Subcutaneous abdominal adipose tissue (tissue), 5 donors: ENCODE measurements at regions not wholly inside any gene's neighbourhood (a gene's known extent, or its start where the extent isn't known, plus 50 kb on each side); places are given as distances from the start of the nearest gene placed in this dataset.

Source experiments
- H3K27ac ChIP-seq: one replicate; pipeline ENCODE4 v1.7.0; 2013; ENCODE audit warnings: low read depth, mild to moderate bottlenecking, inconsistent platforms, low read length, moderate library complexity
- H3K27me3 ChIP-seq, 5 donors: one replicate each; pipeline ENCODE4 v1.7.0; 2013; ENCODE audit warnings: low read length in 5 of 5, inconsistent platforms in 1 of 5; ENCODE audit not compliant: control insufficient read depth in 5 of 5, insufficient read depth in 4 of 5
- H3K36me3 ChIP-seq, 5 donors: one replicate each; pipeline ENCODE4 v1.7.0; 2013; ENCODE audit warnings: low read length in 5 of 5; ENCODE audit not compliant: control insufficient read depth in 5 of 5, insufficient read depth in 5 of 5
- H3K4me1 ChIP-seq, 5 donors: one replicate each; pipeline ENCODE4 v1.7.0; 2013; ENCODE audit warnings: low read length in 5 of 5, mild to moderate bottlenecking in 3 of 5, moderate library complexity in 1 of 5; ENCODE audit not compliant: control insufficient read depth in 5 of 5, insufficient read depth in 5 of 5
- H3K4me3 ChIP-seq, 5 donors: one replicate each; pipeline ENCODE4 v1.7.0; 2013; ENCODE audit warnings: low read length in 5 of 5, low read depth in 1 of 5
- H3K9ac ChIP-seq, 5 donors: one replicate each; pipeline ENCODE4 v1.7.0; 2013; ENCODE audit warnings: low read length in 5 of 5, mild to moderate bottlenecking in 4 of 5, moderate library complexity in 3 of 5
- H3K9me3 ChIP-seq, 5 donors: one replicate each; pipeline ENCODE4 v1.7.0; 2013; ENCODE audit warnings: low read length in 5 of 5; ENCODE audit not compliant: control insufficient read depth in 5 of 5
- donor health status: healthy.
- donor health status: healthy.
- donor health status: healthy.
- donor health status: healthy.
- donor health status: healthy.

DNA sequence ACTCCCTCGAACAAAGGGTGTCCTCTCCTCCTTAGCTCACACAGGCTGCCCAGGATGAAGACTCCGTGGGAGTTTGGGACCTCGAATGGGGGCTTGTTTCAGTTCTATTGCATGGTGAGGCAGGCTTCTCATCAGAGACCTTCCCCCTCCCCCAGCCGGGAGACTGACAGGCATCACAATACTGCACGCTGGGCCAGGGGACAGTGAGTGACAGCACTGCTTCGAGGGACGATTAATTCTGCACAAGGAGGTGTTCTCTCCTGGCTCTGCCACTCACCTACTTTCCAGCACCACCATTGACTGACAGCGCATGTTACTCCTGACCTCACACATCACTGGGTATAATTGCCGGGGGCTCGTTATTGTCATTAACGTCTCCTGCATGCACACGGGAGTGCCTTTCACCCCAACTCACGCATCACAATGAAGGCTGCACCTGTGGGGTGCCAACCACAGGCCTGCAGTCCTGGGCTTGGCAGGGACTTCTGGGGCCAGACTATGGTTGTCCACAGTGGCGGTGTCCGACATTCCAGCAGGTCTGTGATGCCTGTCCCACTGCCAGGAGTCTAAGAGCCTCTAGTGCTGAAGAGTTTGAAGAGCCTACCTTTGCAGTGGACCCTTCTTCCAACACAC, 412.2 kb upstream of the TSHZ3 start:
- Histone ChIP-seq H3K4me3 (no peak overlapping the region), H3K27ac (no peak overlapping the region), H3K36me3 (no peaks in the 10 kb centered on the region), H3K9me3 (peaks cover 0 to 5% (median 2%) of the 10 kb centered on the region in 5 donors), H3K27me3 (peaks cover 0 to 5% (median 0%) of the 10 kb centered on the region in 5 donors), H3K9ac (no peak overlapping the region), H3K4me1 (no peaks in the 10 kb centered on the region)

DNA sequence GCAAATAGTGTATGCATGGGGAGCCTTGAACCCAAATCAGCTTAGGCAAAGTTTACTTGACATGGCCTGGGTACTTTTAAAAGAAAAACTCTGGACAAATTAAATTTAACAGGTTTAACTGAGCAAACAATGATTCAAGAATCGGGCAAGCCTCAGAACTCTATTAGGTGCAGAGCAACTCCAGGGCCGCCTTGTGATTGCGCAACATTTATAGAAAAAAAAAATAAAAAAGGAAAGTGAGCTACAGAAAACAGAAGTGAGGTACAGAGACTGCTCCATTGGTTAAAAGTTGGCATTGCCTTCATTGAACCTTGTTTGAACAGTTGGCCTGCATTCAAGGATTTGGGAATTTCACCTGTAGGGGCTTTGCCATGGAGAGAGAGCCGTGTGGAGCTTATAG, 421.0 kb upstream of the TSHZ3 start:
- Histone ChIP-seq H3K36me3 (no peaks in the 10 kb centered on the region), H3K9ac (no peak overlapping the region), H3K27me3 (no peaks in the 10 kb centered on the region), H3K4me3 (no peak overlapping the region), H3K9me3 (peaks cover 0 to 3% (median 0%) of the 10 kb centered on the region in 5 donors), H3K4me1 (no peaks in the 10 kb centered on the region), H3K27ac (no peak overlapping the region)

DNA sequence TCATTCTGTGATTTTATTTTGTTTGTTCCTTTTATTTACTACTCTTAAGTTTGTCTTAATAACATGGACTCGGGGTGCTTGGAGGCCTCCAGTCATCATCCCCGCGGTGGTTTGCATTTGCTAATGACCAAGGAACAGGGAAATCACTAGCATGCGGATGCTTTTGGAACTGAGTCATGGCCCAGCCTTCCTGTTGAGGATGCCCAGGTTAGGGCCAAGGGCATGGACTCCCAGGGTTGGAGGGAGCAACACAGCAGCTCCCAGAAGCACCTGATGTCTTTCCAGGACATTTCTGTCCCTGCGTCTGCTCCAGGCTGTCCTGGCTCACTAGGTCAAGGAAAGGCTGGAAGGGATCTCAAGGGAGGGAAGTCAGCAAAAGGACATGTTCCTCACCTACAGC, 423.7 kb upstream of the TSHZ3 start:
- H3K27ac ChIP-seq, result no peak overlapping the region
- no peak overlapping the region for H3K4me3 ChIP-seq
- no peaks in the 10 kb centered on the region for H3K36me3 ChIP-seq
- H3K27me3 ChIP-seq, result no peaks in the 10 kb centered on the region
- H3K9ac ChIP-seq, result no peak overlapping the region
- no peaks in the 10 kb centered on the region for H3K9me3 ChIP-seq
- H3K4me1 ChIP-seq, result no peaks in the 10 kb centered on the region

DNA sequence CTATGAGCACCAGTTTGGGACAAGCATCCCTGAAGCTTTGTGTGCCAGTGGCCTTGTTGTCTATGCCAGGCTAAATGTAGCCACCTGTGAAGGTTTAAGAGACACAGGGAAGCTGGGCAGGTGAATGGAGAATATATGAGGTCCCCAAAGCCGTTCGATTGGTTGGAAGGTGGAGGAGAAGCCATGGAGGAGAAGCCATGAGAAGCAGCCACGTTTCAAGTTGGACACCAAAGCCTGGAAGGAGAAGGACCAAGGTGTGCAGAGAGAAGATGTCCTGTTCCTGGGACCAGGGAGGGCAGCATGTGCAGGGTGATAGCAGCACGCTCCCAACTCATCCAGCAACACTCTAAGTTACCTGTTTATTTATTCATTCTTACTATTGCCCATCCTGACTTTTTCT, 432.3 kb upstream of the TSHZ3 start:
- no peaks in the 10 kb centered on the region for H3K9me3 ChIP-seq
- no peak overlapping the region for H3K4me3 ChIP-seq
- no peaks in the 10 kb centered on the region for H3K27me3 ChIP-seq
- no peaks in the 10 kb centered on the region for H3K36me3 ChIP-seq
- H3K4me1 ChIP-seq, result no peaks in the 10 kb centered on the region
- H3K27ac ChIP-seq, result no peak overlapping the region
- no peak overlapping the region for H3K9ac ChIP-seq

DNA sequence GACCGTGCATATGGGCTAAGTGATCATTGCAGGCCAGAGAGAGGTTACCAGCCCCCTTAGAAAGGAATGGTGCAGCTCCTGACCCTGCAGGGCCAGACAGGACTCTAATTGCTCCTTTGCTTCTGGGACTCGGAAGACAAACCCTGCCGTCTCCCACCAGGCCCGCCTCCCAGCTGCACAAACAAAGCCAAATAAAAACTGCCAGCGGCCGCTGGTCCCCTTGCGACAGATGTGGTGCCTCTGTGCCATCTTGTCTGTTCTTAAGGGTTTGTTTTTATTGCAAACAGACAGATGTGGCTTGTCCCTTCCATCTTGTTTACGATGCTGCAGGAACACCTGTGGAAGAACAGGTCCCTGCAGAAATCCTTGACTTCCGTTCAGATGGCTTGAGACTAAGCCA, 434.4 kb upstream of the TSHZ3 start:
- Histone ChIP-seq H3K4me3 (no peak overlapping the region), H3K36me3 (no peaks in the 10 kb centered on the region), H3K4me1 (no peaks in the 10 kb centered on the region), H3K9ac (no peak overlapping the region), H3K9me3 (no peaks in the 10 kb centered on the region), H3K27me3 (no peaks in the 10 kb centered on the region), H3K27ac (no peak overlapping the region)

DNA sequence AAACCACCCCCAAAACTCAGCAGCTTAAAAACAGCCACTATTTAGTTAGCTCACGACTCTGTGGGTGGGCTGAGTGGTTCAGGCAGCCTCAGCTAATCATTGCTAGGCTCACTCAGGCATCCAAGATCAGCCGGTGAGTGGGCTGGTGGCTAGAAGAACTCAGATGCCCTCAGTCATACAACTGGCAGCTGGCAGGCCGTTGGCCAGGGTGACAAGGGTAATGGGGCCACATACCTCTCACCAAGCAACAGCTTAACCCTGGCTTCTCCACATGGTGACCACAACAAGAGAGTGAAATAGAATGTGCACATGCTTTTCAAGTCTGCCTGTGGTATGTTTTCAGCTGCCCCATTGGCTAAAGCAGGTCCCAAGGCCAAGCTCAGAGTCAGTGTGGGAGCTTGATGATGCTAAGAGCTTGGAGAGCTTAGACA, 435.4 kb upstream of the TSHZ3 start:
- Histone ChIP-seq H3K36me3 (no peaks in the 10 kb centered on the region), H3K27me3 (no peaks in the 10 kb centered on the region), H3K9ac (no peak overlapping the region), H3K4me3 (no peak overlapping the region), H3K4me1 (no peaks in the 10 kb centered on the region), H3K9me3 (no peaks in the 10 kb centered on the region), H3K27ac (no peak overlapping the region)

DNA sequence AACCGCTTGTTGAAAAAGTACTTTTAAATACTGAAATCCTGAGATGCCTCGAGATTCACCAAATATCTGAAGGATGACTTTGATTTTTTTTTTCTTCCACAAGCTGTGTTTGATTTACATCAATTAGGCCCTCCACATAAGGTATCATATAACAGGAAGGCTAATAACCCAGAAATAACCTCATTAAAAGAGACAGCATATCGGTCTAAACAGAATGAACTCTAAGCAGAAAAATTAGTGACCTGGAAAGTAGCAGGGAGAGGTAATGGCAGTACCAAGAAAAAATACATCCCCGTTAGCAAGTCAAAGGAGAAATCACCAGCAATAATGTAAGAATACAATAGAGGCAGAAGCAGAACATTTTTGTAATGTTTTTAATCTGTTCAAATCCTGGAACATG, 452.4 kb upstream of the TSHZ3 start:
- no peak overlapping the region for H3K4me3 ChIP-seq
- H3K9me3 ChIP-seq, result peaks cover 0 to 4% (median 0%) of the 10 kb centered on the region in 5 donors
- H3K36me3 ChIP-seq, result no peaks in the 10 kb centered on the region
- H3K27ac ChIP-seq, result no peak overlapping the region
- H3K27me3 ChIP-seq, result peaks cover 0 to 3% (median 0%) of the 10 kb centered on the region in 5 donors
- no peak overlapping the region for H3K9ac ChIP-seq
- no peaks in the 10 kb centered on the region for H3K4me1 ChIP-seq

DNA sequence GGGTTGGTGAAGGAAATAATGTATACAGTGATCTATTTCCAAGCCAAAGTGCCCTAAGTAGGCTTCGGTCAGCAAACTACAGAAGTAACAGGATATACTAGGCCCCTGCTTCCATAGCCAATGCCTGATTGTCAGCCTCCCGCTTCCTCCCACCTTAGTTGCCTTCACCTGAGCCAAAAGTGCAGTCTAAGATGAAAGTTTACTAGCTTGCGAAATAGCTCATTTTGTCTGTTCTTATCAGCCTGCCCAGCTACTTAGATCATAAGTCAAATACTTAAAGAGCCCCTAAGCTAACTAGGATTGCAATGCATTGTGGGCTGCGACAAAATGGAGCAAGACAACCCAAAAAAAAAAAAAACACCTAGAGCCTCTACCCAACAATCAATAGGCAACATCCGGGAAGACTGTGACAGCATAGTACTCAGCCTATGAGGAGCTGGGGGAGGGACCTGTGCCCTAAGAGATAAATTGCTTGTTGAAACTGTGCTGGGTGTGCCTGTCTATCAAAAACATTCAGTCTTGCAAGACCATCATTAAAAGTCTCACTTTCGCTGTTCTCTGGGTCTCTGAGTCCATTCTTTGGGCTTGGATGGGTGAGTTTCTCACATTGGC, 454.7 kb upstream of the TSHZ3 start:
- H3K4me3 ChIP-seq, result no peak overlapping the region
- no peaks in the 10 kb centered on the region for H3K4me1 ChIP-seq
- peaks cover 0 to 3% (median 0%) of the 10 kb centered on the region in 5 donors for H3K27me3 ChIP-seq
- H3K9ac ChIP-seq, result no peak overlapping the region
- peaks cover 0 to 3% (median 0%) of the 10 kb centered on the region in 5 donors for H3K9me3 ChIP-seq
- no peak overlapping the region for H3K27ac ChIP-seq
- no peaks in the 10 kb centered on the region for H3K36me3 ChIP-seq

DNA sequence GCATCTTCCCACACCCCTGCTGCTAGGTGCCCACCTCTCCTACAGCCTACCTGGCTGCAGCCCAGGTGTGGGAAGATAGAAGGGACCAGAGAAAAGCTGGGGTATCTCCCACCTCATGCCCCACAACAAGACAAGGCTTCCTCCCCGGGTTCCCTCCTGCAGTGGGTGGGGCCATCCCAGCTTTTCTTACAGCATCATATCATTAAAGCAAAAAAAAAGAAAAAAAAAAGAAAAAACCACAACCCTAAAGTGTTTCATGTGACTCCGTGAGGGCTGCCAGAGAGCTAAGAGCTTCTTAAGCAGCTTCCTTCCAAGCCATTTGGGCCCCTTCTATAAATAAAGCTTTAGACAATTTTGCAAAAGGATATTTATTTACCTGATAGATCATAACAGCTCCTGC, 455.4 kb upstream of the TSHZ3 start:
- Histone ChIP-seq H3K9me3 (peaks cover 0 to 3% (median 0%) of the 10 kb centered on the region in 5 donors), H3K27ac (no peak overlapping the region), H3K9ac (no peak overlapping the region), H3K27me3 (peaks cover 0 to 3% (median 0%) of the 10 kb centered on the region in 5 donors), H3K36me3 (no peaks in the 10 kb centered on the region), H3K4me3 (no peak overlapping the region), H3K4me1 (no peaks in the 10 kb centered on the region)

DNA sequence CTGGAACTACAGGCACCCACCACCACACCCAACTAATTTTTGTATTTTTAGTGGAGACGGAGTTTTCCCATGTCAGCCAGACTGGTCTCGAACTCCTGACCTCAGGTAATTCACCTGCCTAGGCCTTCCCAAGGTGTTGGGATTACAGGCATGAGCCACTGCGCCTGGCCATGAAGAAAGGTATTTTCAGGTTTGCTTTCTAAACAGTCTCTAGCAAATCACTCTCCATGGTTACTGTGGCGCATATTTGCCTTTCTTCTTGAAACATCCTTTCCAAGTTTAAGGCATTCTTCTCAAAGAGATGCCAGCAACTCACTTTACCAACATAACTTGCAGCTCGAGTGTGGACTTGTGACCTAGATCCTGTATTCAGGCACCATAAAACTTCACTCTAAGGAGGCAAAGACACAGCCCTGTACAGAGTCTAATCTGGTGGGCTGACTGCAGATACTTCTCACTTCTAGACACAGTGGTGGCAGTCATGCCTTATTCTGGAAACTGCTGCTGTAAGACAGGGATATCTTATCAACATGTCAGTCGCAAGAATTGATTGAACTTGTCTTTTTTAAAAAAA, 461.4 kb upstream of the TSHZ3 start:
- H3K9ac ChIP-seq, result no peak overlapping the region
- no peaks in the 10 kb centered on the region for H3K27me3 ChIP-seq
- H3K9me3 ChIP-seq, result no peaks in the 10 kb centered on the region
- no peak overlapping the region for H3K27ac ChIP-seq
- H3K4me3 ChIP-seq, result no peak overlapping the region
- H3K36me3 ChIP-seq, result no peaks in the 10 kb centered on the region
- no peaks in the 10 kb centered on the region for H3K4me1 ChIP-seq
